Endodermal cell (in vitro differentiated cells): ENCODE measurements at regions not wholly inside any gene's neighbourhood (a gene's known extent, or its start where the extent isn't known, plus 50 kb on each side); places are given as distances from the start of the nearest gene placed in this dataset.

ENCODE experiments used
- DNase-seq: peaks from one replicate; pipeline ENCODE4 v3.0.0-alpha.2; 2017
- H3K27ac ChIP-seq: 2 replicates; pipeline ENCODE4 v1.5.1; 2013; ENCODE audit warnings: mild to moderate bottlenecking, low read depth, low read length, moderate library complexity
- H3K27me3 ChIP-seq: 2 replicates; pipeline ENCODE4 v1.6.1; 2013; ENCODE audit warnings: mild to moderate bottlenecking, low read length, moderate library complexity; ENCODE audit not compliant: insufficient read depth, control insufficient read depth, poor library complexity, severe bottlenecking
- H3K36me3 ChIP-seq: 2 replicates; pipeline ENCODE4 v1.7.0; 2013; ENCODE audit warnings: mild to moderate bottlenecking, low read length, moderate library complexity; ENCODE audit not compliant: control insufficient read depth, insufficient read depth
- H3K4me1 ChIP-seq: one replicate; pipeline ENCODE4 v1.7.0; 2013; ENCODE audit warnings: low read length; ENCODE audit not compliant: control insufficient read depth, insufficient read depth
- H3K4me3 ChIP-seq: 2 replicates; pipeline ENCODE4 v1.5.1; 2013; ENCODE audit warnings: mild to moderate bottlenecking, low read length, moderate library complexity
- H3K9ac ChIP-seq: 2 replicates; pipeline ENCODE4 v1.6.1; 2013; ENCODE audit warnings: mild to moderate bottlenecking, low read length, moderate library complexity; ENCODE audit not compliant: poor library complexity, severe bottlenecking; ENCODE audit errors: extremely low read depth
- H3K9me3 ChIP-seq: 2 replicates; pipeline ENCODE4 v1.6.1; 2013; ENCODE audit warnings: mild to moderate bottlenecking, low read length, moderate library complexity; ENCODE audit not compliant: control insufficient read depth
- H3K27ac Mint-ChIP-seq: 2 replicates; pipeline ENCODE4 v1.8.0; 2020; ENCODE audit warnings: mixed read lengths
- H3K27me3 Mint-ChIP-seq: 2 replicates; pipeline ENCODE4 v1.8.0; 2021; ENCODE audit warnings: mild to moderate bottlenecking, mixed read lengths; ENCODE audit not compliant: insufficient read depth
- H3K36me3 Mint-ChIP-seq: 2 replicates; pipeline ENCODE4 v1.8.0; 2020; ENCODE audit warnings: low read depth, mixed read lengths
- H3K4me1 Mint-ChIP-seq: 2 replicates; pipeline ENCODE4 v1.8.0; 2020; ENCODE audit warnings: mixed read lengths
- H3K4me3 Mint-ChIP-seq: 2 replicates; pipeline ENCODE4 v1.8.0; 2020; ENCODE audit warnings: mild to moderate bottlenecking, moderate library complexity, mixed read lengths
- H3K9me3 Mint-ChIP-seq: 2 replicates; pipeline ENCODE4 v1.8.0; 2020; ENCODE audit warnings: mild to moderate bottlenecking, mixed read lengths
- WGBS, 2 experiments: methylation state at CpG; one replicate each; pipeline versions ENCODE4 v1.1.5 to v1.1.7; 2013; ENCODE audit warnings: missing lambda C conversion rate in 2 of 2, mixed read lengths in 1 of 2; ENCODE audit not compliant: insufficient coverage in 1 of 2, insufficient read length in 1 of 2; 5-methylcytosine and 5-hydroxymethylcytosine counted together
- TF ChIP-seq, protein P1 (sequence below): fragments of 200-600 bp; sonication (generic); conservative IDR thresholded peaks from 2 replicates; pipeline ENCODE4 v1.5.0; 2021; ENCODE audit warnings: antibody characterized with exemption, mild to moderate bottlenecking

DNA sequence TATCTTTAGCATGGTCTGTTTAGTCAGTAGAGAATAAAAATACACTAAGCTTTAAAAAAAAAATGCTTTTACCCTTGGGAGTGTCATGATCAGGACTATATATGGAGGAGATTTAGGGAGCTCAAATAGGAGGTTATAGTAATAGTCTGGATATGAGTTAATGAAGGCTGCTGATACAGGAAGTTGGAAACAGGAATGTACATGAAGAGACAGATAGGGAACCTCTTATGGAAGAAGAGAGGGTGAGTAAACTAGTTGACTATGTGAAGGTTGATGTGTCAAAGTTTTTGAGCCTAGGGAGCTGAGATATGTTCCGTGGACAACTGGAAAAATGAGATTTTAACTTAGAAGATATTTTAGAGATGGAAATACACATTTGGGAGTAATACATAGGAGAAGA, 472.0 kb upstream of the FZD8 start:
- Histone ChIP-seq H3K27me3 (no peaks in the 10 kb centered on the region), H3K4me1 (peaks cover 14% of the 10 kb centered on the region), H3K9ac (no peak overlapping the region), H3K4me3 (no peak overlapping the region), H3K36me3 (no peaks in the 10 kb centered on the region), H3K9me3 (no peaks in the 10 kb centered on the region), H3K27ac (no peak overlapping the region)
- H3K9me3 Mint-ChIP-seq = no peaks in the 10 kb centered on the region
- TF ChIP-seq, protein P1, sequence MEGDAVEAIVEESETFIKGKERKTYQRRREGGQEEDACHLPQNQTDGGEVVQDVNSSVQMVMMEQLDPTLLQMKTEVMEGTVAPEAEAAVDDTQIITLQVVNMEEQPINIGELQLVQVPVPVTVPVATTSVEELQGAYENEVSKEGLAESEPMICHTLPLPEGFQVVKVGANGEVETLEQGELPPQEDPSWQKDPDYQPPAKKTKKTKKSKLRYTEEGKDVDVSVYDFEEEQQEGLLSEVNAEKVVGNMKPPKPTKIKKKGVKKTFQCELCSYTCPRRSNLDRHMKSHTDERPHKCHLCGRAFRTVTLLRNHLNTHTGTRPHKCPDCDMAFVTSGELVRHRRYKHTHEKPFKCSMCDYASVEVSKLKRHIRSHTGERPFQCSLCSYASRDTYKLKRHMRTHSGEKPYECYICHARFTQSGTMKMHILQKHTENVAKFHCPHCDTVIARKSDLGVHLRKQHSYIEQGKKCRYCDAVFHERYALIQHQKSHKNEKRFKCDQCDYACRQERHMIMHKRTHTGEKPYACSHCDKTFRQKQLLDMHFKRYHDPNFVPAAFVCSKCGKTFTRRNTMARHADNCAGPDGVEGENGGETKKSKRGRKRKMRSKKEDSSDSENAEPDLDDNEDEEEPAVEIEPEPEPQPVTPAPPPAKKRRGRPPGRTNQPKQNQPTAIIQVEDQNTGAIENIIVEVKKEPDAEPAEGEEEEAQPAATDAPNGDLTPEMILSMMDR = no peak
- no peaks in the 10 kb centered on the region for H3K36me3 Mint-ChIP-seq
- H3K4me1 Mint-ChIP-seq = peaks cover 38% of the 10 kb centered on the region
- H3K4me3 Mint-ChIP-seq = no peak overlapping the region
- no peak for DNase-seq
- H3K27ac Mint-ChIP-seq = no peak overlapping the region
- no peaks in the 10 kb centered on the region for H3K27me3 Mint-ChIP-seq
- 92 to 100% methylated on average over 1 of the region's 1 CpG for WGBS, 2 experiments

DNA sequence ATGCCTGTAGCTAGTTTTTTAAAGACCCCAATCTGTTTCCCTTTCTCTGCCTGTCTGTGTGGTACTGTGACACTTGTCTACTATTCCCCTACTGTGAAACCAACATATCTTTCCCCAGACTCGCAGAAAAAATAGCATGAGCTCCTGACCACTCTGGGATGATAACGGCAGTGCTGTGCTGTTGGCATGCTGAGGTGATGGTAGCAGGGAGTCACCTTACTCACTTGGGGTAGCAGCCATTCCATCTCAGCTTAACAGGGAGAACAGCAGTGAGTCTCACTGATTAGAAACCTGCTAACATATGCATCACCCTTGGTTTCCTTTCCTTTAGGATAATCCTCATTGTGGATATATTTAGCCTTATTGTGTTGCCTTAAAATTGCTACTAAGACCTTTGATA, 469.6 kb upstream of the FZD8 start:
- Histone ChIP-seq H3K4me1 (peaks cover 10% of the 10 kb centered on the region), H3K27ac (no peak overlapping the region), H3K4me3 (no peak overlapping the region), H3K27me3 (no peaks in the 10 kb centered on the region), H3K9ac (no peak overlapping the region), H3K9me3 (no peaks in the 10 kb centered on the region), H3K36me3 (no peaks in the 10 kb centered on the region)
- DNase-seq = peak; percentile 66
- Mint-ChIP-seq H3K4me3 (no peak overlapping the region), H3K9me3 (peaks cover 3% of the 10 kb centered on the region), H3K27me3 (no peaks in the 10 kb centered on the region), H3K4me1 (peaks cover 24% of the 10 kb centered on the region), H3K36me3 (no peaks in the 10 kb centered on the region), H3K27ac (no peak overlapping the region)
- 33% methylated on average over 2 of the region's 2 CpGs; no CpG with 5 or more reads in 1 of the 2 experiments for WGBS, 2 experiments
- TF ChIP-seq, protein P1 = no peak

DNA sequence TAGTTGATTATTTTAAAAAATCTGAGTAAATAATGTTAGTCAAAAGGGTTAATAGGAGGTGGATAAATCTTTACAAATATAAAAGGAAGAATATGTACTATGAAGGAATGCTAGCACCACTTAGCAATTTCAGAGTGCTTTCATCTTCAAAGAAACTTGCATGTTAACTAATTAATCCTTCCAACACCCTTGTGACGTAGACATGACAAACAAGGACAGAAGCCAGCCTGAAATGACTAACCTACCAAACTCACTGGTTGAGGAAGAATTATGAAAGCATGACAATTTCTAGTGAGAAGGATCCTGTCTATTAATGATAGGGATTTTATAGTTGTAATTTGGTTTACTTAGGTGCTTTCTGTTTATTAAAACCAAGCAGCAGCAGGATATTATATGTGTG, 468.0 kb upstream of the FZD8 start:
- TF ChIP-seq, protein P1 = no peak
- Histone ChIP-seq H3K9ac (no peak overlapping the region), H3K27ac (no peak overlapping the region), H3K4me3 (no peak overlapping the region), H3K27me3 (no peaks in the 10 kb centered on the region), H3K9me3 (no peaks in the 10 kb centered on the region), H3K36me3 (no peaks in the 10 kb centered on the region), H3K4me1 (peaks cover 4% of the 10 kb centered on the region)
- no peaks in the 10 kb centered on the region for H3K27me3 Mint-ChIP-seq
- WGBS, 2 experiments = 100% methylated on average over 1 of the region's 1 CpG; no CpG with 5 or more reads in 1 of the 2 experiments
- DNase-seq = no peak
- no peak overlapping the region for H3K27ac Mint-ChIP-seq
- H3K4me3 Mint-ChIP-seq = no peak overlapping the region
- peaks cover 3% of the 10 kb centered on the region for H3K9me3 Mint-ChIP-seq
- peaks cover 12% of the 10 kb centered on the region for H3K4me1 Mint-ChIP-seq
- no peaks in the 10 kb centered on the region for H3K36me3 Mint-ChIP-seq
